ENCODE measurements at regions not wholly inside any gene's neighbourhood (a gene's known extent, or its start where the extent isn't known, plus 50 kb on each side); places are given as distances from the start of the nearest gene placed in this dataset.

- DNase-seq (ENCODE audit: low spot score): no peak
- intact Hi-C loops (cut with DNase I): no loop called here
Measured at GRCh38 chr16:87552072-87552718, 50.1 kb upstream of the JPH3 start.

- DNase-seq (ENCODE audit: low spot score): no peak
- intact Hi-C loops (cut with DNase I): loop anchor here in 1 of 2 donors (2.0 kb wide), 1 partner anchor 83 kb away; no protein-coding TSS in a partner anchor
Measured at GRCh38 chr16:87551487-87551886, 50.8 kb upstream of the JPH3 start.

GRCh38 chr16:87550495-87550961, 51.8 kb upstream of the JPH3 start:
- intact Hi-C loops (cut with DNase I): loop anchor here (1.0 to 2.0 kb wide), 2 partner anchors 36 to 84 kb away; no protein-coding TSS in a partner anchor
- DNase-seq (ENCODE audit: low spot score): no peak

GRCh38 chr16:87549627-87550494, 52.4 kb upstream of the JPH3 start:
- no peak for DNase-seq (ENCODE audit: low spot score)
- intact Hi-C loops (cut with DNase I): loop anchor here (1.0 to 10.0 kb wide), 4 partner anchors 31 to 235 kb away; partner anchors contain the start of gene C16orf95 (in 1 of the 2)

DNA sequence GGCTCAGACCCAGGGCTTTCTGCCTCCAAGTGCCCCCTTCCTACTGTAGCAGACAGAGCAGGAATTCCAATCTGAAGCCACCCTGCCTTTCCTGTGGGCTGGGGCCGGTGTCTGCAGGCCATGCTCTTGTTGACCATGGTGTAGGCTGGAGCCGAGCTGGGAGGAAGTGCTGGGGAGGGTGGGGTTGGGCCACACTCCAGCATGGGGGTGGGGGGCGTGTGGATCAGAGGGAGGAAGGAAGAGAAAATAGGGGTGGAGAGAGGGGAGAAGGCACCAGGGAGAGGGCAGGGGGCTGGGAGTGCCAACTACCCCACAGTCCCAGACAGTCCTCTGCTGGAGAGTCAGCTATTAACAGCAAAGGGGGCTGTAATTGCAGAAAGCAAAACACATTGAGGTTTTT, 54.3 kb upstream of the JPH3 start:
- intact Hi-C loops (cut with DNase I): loop anchor here in 1 of 2 donors (10.0 kb wide), 1 partner anchor 233 kb away; the partner anchor contains the start of gene C16orf95

GRCh38 chr16:87543436-87544191, 50.8 kb upstream of the ZCCHC14 start:
- intact Hi-C loops (cut with DNase I): loop anchor here in 1 of 2 donors (5.0 to 10.0 kb wide), 2 partner anchors 126 to 229 kb away; partner anchors contain the start of gene C16orf95
- no peak for DNase-seq (ENCODE audit: low spot score)

More for the DNA sequence above, 54.3 kb upstream of the JPH3 start:
- DNase-seq (ENCODE audit: low spot score): no peak

GRCh38 chr16:87542531-87543102, 49.8 kb upstream of the ZCCHC14 start:
- no peak for DNase-seq (ENCODE audit: low spot score)
- intact Hi-C loops (cut with DNase I): loop anchor here in 1 of 2 donors (5.0 to 10.0 kb wide), 2 partner anchors 125 to 228 kb away; partner anchors contain the start of gene C16orf95
